Muscle layer of colon (tissue), 2 donors: ENCODE measurements at regions not wholly inside any gene's neighbourhood (a gene's known extent, or its start where the extent isn't known, plus 50 kb on each side); places are given as distances from the start of the nearest gene placed in this dataset.

Experiments
- H3K27ac ChIP-seq: one replicate; pipeline ENCODE4 v1.7.0; 2013; ENCODE audit warnings: low read depth, mild to moderate bottlenecking, low read length, moderate library complexity
- H3K27me3 ChIP-seq, 2 donors: one replicate each; pipeline ENCODE4 v1.7.0; 2013; ENCODE audit warnings: low read length in 2 of 2, mild to moderate bottlenecking in 2 of 2; ENCODE audit not compliant: insufficient read depth in 2 of 2, control insufficient read depth in 1 of 2
- H3K36me3 ChIP-seq: one replicate; pipeline ENCODE4 v1.7.0; 2013; ENCODE audit warnings: mild to moderate bottlenecking, low read length; ENCODE audit not compliant: insufficient read depth
- H3K4me1 ChIP-seq: one replicate; pipeline ENCODE4 v1.7.0; 2013; ENCODE audit warnings: mild to moderate bottlenecking, low read length; ENCODE audit not compliant: insufficient read depth
- H3K4me3 ChIP-seq, 2 donors: one replicate each; pipeline ENCODE4 v1.7.0; 2013; ENCODE audit warnings: low read length in 2 of 2, low read depth in 1 of 2, mild to moderate bottlenecking in 1 of 2, moderate library complexity in 1 of 2
- H3K9ac ChIP-seq: one replicate; pipeline ENCODE4 v1.7.0; 2013; ENCODE audit warnings: low read length
- H3K9me3 ChIP-seq: one replicate; pipeline ENCODE4 v1.7.0; 2013; ENCODE audit warnings: mild to moderate bottlenecking, low read length
- donor health status: abdominal sarcoma.
- donor health status: Adenocarcinoma of cecum.

DNA sequence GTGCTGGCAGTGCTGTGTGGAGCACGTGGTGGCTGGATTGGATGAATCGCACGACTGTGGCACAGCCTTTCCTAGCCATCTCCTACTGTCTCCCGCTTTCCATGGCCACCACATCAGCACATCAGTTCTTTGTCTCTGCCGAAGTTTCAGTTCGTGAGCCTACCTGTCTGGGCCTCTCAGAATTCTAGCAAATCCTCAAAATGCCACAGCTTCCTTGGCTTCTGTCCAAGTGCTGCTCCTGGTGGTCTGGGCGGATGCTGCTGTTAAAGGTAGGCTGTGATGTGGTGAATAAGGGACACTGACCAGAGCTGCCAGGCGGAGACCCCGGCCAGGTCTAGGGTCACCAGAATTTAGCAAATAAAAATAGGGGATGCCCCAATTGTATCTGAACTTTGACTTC lies 237.4 kb downstream of the LPIN1 start:
- no peaks in the 10 kb centered on the region for H3K27me3 ChIP-seq
- H3K4me1 ChIP-seq, result no peaks in the 10 kb centered on the region
- no peak overlapping the region for H3K4me3 ChIP-seq
- H3K27ac ChIP-seq, result no peak overlapping the region
- no peaks in the 10 kb centered on the region for H3K9me3 ChIP-seq
- no peaks in the 10 kb centered on the region for H3K36me3 ChIP-seq
- no peak overlapping the region for H3K9ac ChIP-seq

DNA sequence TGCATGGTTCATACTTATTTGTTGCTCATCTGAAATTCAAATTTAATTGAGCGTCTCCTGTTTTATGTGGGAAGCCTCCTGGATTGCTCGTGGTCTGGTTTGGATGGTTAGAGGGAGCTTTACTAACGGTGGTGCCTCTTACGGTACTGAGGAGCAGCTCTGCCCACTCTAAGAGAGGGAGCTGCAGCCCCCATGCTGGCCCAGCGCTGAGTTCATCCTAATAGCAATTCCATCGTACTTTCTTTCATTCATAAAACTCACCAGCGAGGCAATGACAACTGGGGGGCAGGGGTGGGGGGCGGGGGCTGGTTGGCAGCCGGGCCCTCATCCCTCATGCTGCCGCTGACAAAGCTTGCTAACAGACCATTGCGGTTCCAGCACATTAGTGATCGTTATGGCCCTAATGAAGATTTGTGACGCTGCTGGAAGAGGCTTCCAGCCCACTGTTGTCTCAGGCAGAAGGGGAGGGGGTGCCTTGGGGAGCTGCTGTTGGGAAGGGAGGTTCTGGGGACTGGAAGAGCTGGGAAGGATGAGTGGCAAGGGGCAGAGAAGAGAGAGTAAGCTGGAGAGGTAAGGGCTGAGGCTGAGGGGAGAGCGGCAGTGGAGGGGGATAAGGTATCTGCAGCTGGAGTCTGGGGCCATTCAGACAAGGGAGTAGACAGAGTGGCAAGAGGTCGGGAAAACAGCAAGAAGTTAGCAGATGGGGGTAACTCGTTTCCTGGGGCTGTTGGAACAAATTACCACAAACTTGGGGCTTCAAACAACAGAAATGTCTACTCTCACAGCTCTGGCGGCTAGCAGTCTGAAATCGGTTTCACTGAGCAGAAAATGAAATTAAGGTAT lies 238.1 kb downstream of the LPIN1 start:
- Histone ChIP-seq H3K4me3 (no peak overlapping the region), H3K27me3 (no peaks in the 10 kb centered on the region), H3K27ac (no peak overlapping the region), H3K36me3 (no peaks in the 10 kb centered on the region), H3K9ac (no peak overlapping the region), H3K9me3 (no peaks in the 10 kb centered on the region), H3K4me1 (no peaks in the 10 kb centered on the region)

DNA sequence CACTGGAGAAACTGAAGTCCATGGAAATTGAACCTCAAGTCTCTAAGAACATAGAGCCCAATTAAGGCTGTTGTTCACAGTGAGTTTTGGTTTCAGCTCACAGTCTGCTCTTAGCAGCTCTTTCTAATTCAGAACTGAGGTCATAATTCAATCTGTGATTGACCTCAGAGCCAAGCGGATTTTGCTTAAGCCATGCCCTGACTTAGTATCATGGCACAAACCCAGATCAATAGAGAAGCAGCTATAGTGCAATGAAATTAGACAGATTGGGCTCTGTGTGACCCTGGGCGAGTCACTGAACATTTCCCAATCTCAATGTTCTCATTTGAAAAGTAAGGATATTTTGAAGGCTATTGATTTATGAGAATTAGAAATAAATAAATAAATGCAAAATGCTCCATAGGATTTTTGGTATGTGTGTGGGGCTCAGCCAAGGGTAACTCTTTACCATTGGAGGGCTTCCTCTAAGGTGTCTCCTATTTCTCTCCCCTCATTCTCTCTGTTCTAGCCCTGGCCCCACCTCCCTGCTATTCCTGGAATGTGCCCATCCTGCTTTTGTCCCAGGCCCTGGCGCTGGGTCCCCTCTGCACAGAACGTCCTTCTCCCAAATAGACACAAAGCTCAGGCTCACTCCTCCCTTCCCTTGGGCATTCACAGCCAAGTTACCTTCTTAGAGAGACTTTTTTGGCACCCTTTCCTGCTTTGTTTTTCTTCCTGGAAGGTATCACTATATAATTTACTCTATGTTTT lies 239.6 kb downstream of the LPIN1 start:
- Histone ChIP-seq H3K27ac (no peak overlapping the region), H3K4me3 (no peak overlapping the region), H3K36me3 (no peaks in the 10 kb centered on the region), H3K27me3 (no peaks in the 10 kb centered on the region), H3K4me1 (no peaks in the 10 kb centered on the region), H3K9me3 (no peaks in the 10 kb centered on the region), H3K9ac (no peak overlapping the region)

DNA sequence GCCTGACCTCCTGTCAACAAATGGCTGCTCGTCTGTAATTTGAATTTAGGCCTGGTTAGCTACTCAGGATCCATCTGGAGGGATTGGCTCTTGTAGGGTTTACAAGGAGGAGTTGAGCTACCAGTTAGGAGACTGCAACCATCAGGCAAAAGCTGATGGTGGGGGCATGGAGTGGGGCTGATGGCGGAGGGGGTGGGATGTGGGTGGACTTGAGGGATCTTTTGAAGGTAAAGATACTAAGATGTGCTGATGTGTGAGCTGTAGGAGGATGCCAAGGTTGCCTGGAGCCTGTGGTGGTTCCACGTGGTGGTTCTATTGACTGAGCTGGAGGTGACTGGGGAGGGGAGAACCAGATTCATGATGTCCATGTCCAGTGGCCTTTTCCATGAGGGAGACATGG lies 240.7 kb downstream of the LPIN1 start:
- Histone ChIP-seq H3K36me3 (no peaks in the 10 kb centered on the region), H3K4me1 (no peaks in the 10 kb centered on the region), H3K9ac (no peak overlapping the region), H3K27ac (no peak overlapping the region), H3K4me3 (no peak overlapping the region), H3K9me3 (no peaks in the 10 kb centered on the region), H3K27me3 (no peaks in the 10 kb centered on the region)

DNA sequence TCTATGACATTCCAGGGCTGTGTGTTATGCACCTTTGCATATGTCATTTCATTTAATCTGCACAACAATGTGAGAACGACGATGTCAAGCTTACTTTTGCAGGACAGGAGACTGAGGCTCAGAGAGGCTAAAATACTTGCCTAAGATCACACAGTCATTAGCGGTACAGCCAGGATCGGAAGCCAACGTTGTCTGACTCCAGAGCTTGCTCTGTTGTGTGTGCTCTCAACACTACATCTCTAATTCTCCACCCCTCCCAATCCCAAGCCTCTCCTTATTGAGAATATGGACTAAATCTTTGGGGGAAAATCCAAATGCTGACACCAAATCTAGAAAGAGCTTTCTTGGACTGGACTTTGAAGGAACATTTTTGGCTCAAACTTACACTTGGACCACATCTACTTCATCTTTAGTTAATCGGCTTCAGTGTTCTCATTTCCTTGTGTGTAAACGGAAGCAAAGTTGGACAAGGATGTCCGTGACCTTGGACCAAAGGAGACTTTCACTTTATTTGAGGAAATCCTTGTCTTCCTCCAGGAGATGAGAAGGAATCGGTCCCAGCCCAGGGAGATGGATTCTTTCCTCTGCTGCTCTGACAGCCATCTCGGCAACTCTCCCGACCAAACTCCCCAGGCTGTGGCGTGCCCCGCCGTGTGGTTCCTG lies 242.4 kb downstream of the LPIN1 start:
- Histone ChIP-seq H3K27ac (no peak overlapping the region), H3K9ac (no peak overlapping the region), H3K4me1 (no peaks in the 10 kb centered on the region), H3K4me3 (no peak overlapping the region), H3K36me3 (no peaks in the 10 kb centered on the region), H3K27me3 (no peaks in the 10 kb centered on the region), H3K9me3 (no peaks in the 10 kb centered on the region)

DNA sequence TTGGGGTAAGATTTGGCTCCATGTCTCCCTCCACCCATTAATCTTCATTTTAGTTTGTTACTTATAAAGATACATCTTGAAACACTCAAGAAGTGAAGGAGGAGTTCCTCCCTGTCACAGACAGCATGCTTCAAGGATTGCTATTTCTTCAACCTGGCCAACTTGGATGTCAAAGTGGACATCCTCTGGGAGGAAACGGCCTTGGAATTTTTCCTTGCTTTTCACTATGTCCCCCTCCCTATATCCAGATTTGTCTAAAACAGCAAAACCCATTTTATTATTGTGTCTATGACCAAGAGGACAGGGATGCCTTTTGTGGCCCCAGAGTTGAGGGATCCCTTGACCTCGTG lies 242.9 kb downstream of the LPIN1 start:
- no peaks in the 10 kb centered on the region for H3K9me3 ChIP-seq
- no peak overlapping the region for H3K27ac ChIP-seq
- H3K4me1 ChIP-seq, result no peaks in the 10 kb centered on the region
- H3K27me3 ChIP-seq, result no peaks in the 10 kb centered on the region
- H3K4me3 ChIP-seq, result no peak overlapping the region
- no peaks in the 10 kb centered on the region for H3K36me3 ChIP-seq
- no peak overlapping the region for H3K9ac ChIP-seq

- H3K36me3 ChIP-seq, result no peaks in the 10 kb centered on the region
- no peak overlapping the region for H3K9ac ChIP-seq
- no peak overlapping the region for H3K4me3 ChIP-seq
- H3K9me3 ChIP-seq, result no peaks in the 10 kb centered on the region
- no peaks in the 10 kb centered on the region for H3K27me3 ChIP-seq
- H3K27ac ChIP-seq, result no peak overlapping the region
- H3K4me1 ChIP-seq, result peaks cover 4% of the 10 kb centered on the region
These were observed 244.1 kb downstream of the LPIN1 start for GRCh38 chr2:11990576-11990975.

GRCh38 chr2:11993749-11994148 lies 247.3 kb downstream of the LPIN1 start:
- Histone ChIP-seq H3K36me3 (no peaks in the 10 kb centered on the region), H3K27ac (no peak overlapping the region), H3K4me3 (no peak overlapping the region), H3K9ac (no peak overlapping the region), H3K4me1 (peaks cover 4% of the 10 kb centered on the region), H3K9me3 (no peaks in the 10 kb centered on the region), H3K27me3 (no peaks in the 10 kb centered on the region)

GRCh38 chr2:11995456-11995855 lies 249.0 kb downstream of the LPIN1 start:
- H3K27ac ChIP-seq, result no peak overlapping the region
- no peaks in the 10 kb centered on the region for H3K27me3 ChIP-seq
- peaks cover 4% of the 10 kb centered on the region for H3K4me1 ChIP-seq
- H3K9ac ChIP-seq, result no peak overlapping the region
- no peaks in the 10 kb centered on the region for H3K36me3 ChIP-seq
- H3K4me3 ChIP-seq, result no peak overlapping the region
- no peaks in the 10 kb centered on the region for H3K9me3 ChIP-seq

- Histone ChIP-seq H3K36me3 (no peaks in the 10 kb centered on the region), H3K27ac (no peak overlapping the region), H3K4me3 (no peak overlapping the region), H3K9me3 (no peaks in the 10 kb centered on the region), H3K4me1 (peaks cover 4% of the 10 kb centered on the region), H3K27me3 (no peaks in the 10 kb centered on the region), H3K9ac (no peak overlapping the region)
These were observed 250.2 kb downstream of the LPIN1 start for GRCh38 chr2:11996618-11997017.

- H3K36me3 ChIP-seq, result no peaks in the 10 kb centered on the region
- H3K4me1 ChIP-seq, result peaks cover 4% of the 10 kb centered on the region
- H3K9me3 ChIP-seq, result no peaks in the 10 kb centered on the region
- no peak overlapping the region for H3K27ac ChIP-seq
- no peaks in the 10 kb centered on the region for H3K27me3 ChIP-seq
- no peak overlapping the region for H3K9ac ChIP-seq
- H3K4me3 ChIP-seq, result no peak overlapping the region
These were observed 250.7 kb downstream of the LPIN1 start for GRCh38 chr2:11997142-11997541.
